AG09319 (cell line): ENCODE measurements at regions not wholly inside any gene's neighbourhood (a gene's known extent, or its start where the extent isn't known, plus 50 kb on each side); places are given as distances from the start of the nearest gene placed in this dataset.

ENCODE experiments used
- DNase-seq: peaks from one replicate; pipeline ENCODE4 v3.0.0-alpha.2; 2010; ENCODE audit warnings: low read depth; ENCODE audit errors: extremely low read depth
- TF ChIP-seq, protein P1 (sequence below): IDR thresholded peaks from 2 replicates; pipeline ENCODE4 v1.5.1; 2011; ENCODE audit warnings: low read depth, mild to moderate bottlenecking, inconsistent platforms, low read length, moderate library complexity

GRCh38 chr4:130080872-130081451 lies 985.0 kb downstream of the C4orf33 start:
- TF ChIP-seq, protein P1, sequence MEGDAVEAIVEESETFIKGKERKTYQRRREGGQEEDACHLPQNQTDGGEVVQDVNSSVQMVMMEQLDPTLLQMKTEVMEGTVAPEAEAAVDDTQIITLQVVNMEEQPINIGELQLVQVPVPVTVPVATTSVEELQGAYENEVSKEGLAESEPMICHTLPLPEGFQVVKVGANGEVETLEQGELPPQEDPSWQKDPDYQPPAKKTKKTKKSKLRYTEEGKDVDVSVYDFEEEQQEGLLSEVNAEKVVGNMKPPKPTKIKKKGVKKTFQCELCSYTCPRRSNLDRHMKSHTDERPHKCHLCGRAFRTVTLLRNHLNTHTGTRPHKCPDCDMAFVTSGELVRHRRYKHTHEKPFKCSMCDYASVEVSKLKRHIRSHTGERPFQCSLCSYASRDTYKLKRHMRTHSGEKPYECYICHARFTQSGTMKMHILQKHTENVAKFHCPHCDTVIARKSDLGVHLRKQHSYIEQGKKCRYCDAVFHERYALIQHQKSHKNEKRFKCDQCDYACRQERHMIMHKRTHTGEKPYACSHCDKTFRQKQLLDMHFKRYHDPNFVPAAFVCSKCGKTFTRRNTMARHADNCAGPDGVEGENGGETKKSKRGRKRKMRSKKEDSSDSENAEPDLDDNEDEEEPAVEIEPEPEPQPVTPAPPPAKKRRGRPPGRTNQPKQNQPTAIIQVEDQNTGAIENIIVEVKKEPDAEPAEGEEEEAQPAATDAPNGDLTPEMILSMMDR: no peak
- DNase-seq: no peak

DNA sequence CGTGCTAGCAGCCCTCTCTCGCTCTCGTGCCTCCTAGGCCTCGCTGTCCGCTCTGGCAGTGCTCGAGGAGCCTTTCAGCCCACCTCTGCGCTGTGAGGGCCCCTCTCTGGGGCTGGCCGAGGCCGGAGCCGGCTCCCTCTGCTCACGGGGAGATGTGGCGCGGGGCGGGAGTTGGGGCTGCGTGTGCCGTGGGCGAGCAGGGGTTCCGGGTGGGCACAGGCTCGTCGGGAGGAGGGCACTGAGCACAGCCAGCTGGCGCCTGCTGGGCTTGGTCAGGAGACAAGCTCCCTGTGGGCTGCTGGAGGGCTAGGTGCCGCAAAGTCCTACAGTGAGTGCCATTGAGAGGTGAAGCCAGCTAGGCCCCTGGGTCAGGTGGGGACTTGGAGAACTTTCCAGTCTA lies 994.5 kb downstream of the C4orf33 start:
- TF ChIP-seq, protein P1: no peak
- no peak for DNase-seq

- no peak for DNase-seq
- TF ChIP-seq, protein P1: no peak
Observed at GRCh38 chr4:130092187-130093015, 996.4 kb downstream of the C4orf33 start.

- DNase-seq: no peak
- TF ChIP-seq, protein P1: no peak
Observed at GRCh38 chr4:130099105-130099504, 1003.2 kb downstream of the C4orf33 start.

- TF ChIP-seq, protein P1: no peak
- no peak for DNase-seq
Observed at GRCh38 chr4:130110189-130110588, 1014.2 kb downstream of the C4orf33 start.

DNA sequence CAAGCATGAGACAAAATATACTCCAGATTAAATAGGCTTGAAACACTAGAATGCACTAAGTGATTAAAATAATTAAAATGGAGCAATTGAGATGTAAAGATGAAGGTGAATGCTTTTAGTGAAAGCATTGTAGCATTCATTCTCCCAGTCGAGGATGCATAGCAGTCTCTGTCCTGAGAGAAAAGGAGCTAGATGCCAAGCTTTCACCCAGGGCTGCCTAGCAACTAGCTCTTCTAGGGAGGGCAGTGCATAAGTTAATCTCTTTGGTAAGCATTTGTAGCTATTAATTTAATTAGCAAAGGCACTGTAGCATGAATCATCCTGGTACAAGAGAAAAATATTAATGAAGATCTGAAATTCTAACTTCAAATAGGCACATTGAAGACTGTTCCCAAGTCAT lies 1014.8 kb downstream of the C4orf33 start:
- no peak for DNase-seq
- TF ChIP-seq, protein P1: no peak

- no peak for DNase-seq
- TF ChIP-seq, protein P1: no peak
Observed at GRCh38 chr4:130124066-130124465, 1028.1 kb downstream of the C4orf33 start.
